Activated T-cell treated with anti-CD3 and anti-CD28 coated beads for 24 hours (primary cell): ENCODE measurements at regions not wholly inside any gene's neighbourhood (a gene's known extent, or its start where the extent isn't known, plus 50 kb on each side); places are given as distances from the start of the nearest gene placed in this dataset.
"Not testable (repeated sequence)": the region's sequence is repeated elsewhere in the genome, so short reads cannot be mapped to it uniquely, and the experiment has no call there.

ENCODE experiments used
- DNase-seq: peaks from one replicate; pipeline ENCODE4 v3.0.0-alpha.2; 2020; ENCODE audit warnings: low read depth

DNA sequence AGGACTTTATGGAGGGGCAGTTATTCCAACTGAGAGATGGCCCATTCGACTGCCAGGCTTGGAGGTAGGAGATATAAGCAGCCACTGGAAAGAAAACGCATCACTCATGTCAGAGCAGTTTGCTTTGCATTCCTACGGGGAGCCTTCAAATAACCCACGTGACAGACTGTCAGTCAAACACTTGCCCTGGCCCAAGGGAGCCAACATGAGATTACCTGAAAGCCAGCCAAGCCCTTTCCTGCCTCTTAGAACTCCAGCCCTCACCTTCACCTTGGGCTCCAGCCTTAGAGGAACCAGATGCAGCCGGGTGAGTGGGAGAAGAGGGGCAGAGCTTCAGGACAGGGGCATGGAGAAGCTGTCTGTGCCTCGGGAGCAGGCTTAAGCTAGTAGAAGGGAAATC, 95.3 kb upstream of the CXCL13 start:
- DNase-seq, result no peak

- DNase-seq, result no peak
These were observed 80.1 kb upstream of the CXCL13 start for GRCh38 chr4:77525538-77525937.

DNA sequence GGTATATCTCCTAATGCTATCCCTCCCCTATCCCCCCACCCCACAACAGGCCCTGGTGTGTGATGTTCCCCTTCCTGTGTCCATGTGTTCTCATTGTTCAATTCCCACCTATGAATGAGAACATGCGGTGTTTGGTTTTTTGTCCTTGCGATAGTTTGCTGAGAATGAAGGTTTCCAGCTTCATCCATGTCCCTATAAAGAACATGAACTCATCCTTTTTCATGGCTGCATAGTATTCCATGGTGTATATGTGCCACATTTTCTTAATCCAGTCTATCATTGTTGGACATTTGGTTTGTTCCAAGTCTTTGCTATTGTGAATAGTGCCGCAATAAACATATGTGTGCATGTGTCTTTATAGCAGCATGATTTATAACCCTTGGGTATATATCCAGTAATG, 77.7 kb upstream of the CXCL13 start:
- not testable (repeated sequence) for DNase-seq

DNA sequence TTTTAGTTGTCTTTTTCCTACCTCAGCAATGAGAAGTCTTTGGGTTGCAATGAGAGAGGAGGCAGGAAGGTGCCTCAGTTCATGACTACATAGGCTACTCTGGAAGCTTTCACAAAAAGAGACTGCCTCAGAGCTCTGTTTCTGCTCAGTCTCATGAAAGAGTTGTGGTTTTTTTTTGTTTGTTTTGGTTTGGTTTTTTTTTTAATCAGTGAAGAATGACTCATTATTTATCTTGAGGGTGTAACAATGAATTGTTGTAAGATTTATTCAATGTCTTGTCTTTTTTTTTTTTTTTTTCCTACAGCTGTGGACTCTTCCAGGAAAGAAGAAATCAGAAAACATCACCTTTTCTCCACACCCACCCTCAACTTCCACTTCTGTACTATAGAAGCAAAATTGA, 67.5 kb upstream of the CXCL13 start:
- DNase-seq, result no peak

DNA sequence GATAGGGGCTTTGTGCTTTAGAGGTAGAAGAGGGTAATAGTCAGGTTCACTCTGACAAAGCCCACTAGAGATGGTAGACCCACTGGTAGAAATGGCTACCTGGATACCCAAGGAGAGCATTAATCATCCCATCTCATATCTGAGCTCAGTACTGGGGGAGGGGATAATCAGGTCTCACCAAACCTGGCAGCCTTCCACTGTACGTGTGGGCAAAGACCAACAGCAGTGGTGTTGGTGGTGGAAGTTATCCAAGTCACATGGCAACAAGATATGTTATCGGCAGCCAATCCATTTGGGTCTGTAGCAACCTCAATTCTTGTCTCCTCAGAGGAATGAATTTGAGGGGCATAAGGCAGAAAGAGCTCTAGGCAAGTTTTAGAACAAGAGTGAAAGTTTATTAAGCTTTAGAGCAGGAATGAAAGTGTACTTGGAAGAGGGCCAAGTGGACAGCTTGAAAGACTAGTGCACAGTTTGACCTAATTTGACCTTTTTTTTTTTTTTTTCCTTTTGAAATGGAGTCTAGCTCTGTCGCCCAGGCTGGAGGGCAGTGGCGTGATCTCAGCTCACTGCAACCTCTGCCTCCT, 67.0 kb upstream of the CXCL13 start:
- no peak for DNase-seq
